Neural progenitor cell (in vitro differentiated cells): ENCODE measurements at regions not wholly inside any gene's neighbourhood (a gene's known extent, or its start where the extent isn't known, plus 50 kb on each side); places are given as distances from the start of the nearest gene placed in this dataset.

Experiments
- CTCF ChIP-seq: fragments of 200-600 bp; sonication (generic); IDR thresholded peaks from 2 replicates; pipeline ENCODE4 v1.5.1; 2017; ENCODE audit warnings: antibody characterized with exemption, mild to moderate bottlenecking
- EZH2phosphoT487 ChIP-seq: fragments of 200-600 bp; sonication (generic); IDR thresholded peaks from 2 replicates; pipeline ENCODE4 v1.6.1; 2017; ENCODE audit warnings: antibody characterized with exemption

GRCh38 chr12:107632246-107632645 is 53.4 kb upstream of the PWP1 start:
- TF ChIP-seq CTCF (no peak), EZH2phosphoT487 (no peak)
